ENCODE measurements at regions not wholly inside any gene's neighbourhood (a gene's known extent, or its start where the extent isn't known, plus 50 kb on each side); places are given as distances from the start of the nearest gene placed in this dataset.

- H3K4me3 ChIP-seq: no peak overlapping the region
- 52 to 55% methylated on average over 2 of the region's 2 CpGs for WGBS, 2 donors
- no peaks in the 10 kb centered on the region for H3K27me3 ChIP-seq
- H3K27ac ChIP-seq: no peak overlapping the region
- TF ChIP-seq, protein P1, sequence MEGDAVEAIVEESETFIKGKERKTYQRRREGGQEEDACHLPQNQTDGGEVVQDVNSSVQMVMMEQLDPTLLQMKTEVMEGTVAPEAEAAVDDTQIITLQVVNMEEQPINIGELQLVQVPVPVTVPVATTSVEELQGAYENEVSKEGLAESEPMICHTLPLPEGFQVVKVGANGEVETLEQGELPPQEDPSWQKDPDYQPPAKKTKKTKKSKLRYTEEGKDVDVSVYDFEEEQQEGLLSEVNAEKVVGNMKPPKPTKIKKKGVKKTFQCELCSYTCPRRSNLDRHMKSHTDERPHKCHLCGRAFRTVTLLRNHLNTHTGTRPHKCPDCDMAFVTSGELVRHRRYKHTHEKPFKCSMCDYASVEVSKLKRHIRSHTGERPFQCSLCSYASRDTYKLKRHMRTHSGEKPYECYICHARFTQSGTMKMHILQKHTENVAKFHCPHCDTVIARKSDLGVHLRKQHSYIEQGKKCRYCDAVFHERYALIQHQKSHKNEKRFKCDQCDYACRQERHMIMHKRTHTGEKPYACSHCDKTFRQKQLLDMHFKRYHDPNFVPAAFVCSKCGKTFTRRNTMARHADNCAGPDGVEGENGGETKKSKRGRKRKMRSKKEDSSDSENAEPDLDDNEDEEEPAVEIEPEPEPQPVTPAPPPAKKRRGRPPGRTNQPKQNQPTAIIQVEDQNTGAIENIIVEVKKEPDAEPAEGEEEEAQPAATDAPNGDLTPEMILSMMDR (IDR thresholded peaks at IDR 0.05): no peak
- no peaks in the 10 kb centered on the region for H3K4me1 ChIP-seq
- intact Hi-C loops (cut with DNase I): no loop called here
- no peak for FAIRE-seq
- ATAC-seq: no peak
- DNase-seq: no peak
- no peaks in the 10 kb centered on the region for H3K9me3 ChIP-seq
- H3K36me3 ChIP-seq: no peaks in the 10 kb centered on the region
Measured at GRCh38 chr1:24984300-24984699, 54.2 kb upstream of the RUNX3 start.

DNA sequence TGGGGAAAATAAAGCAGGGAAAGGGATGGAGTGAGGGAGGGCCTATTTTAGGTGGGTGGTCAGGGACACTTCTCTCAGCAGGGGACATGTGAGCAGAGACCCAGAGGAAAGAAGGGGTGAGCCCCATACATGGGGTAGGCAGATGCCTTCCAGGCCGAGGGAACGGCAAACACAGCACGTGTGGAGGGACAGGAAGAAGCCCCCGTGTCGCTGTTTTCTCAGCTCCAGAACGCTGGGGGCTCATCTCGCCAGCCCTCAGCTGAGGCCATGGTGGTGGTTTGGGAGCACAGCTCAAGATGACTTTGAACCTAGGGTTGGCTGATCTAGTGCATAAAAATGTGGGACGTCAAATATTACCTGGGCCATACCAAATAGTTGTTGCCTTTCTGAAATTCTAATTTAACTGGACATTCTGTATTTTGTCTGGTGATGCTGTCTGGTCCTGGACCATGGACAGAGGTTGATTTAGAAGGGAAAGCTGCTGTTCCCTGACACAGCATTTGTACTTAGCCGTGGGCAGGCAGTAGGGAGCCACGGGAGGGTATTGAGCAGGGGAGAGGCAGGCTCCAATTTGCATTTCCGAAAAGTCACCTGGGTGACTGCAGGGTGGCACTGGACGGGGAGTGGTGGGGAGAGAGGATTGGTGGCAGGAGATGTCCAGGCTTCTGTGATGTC is 53.1 kb upstream of the RUNX3 start:
- TF ChIP-seq, protein P1 (IDR thresholded peaks at IDR 0.05): no peak
- Histone ChIP-seq H3K4me3 (no peak overlapping the region), H3K36me3 (no peaks in the 10 kb centered on the region), H3K27ac (no peak overlapping the region), H3K27me3 (no peaks in the 10 kb centered on the region), H3K4me1 (no peaks in the 10 kb centered on the region), H3K9me3 (no peaks in the 10 kb centered on the region)
- FAIRE-seq: no peak
- no peak for ATAC-seq
- WGBS, 2 donors: 64 to 66% methylated on average over 12 of the region's 12 CpGs
- no peak for DNase-seq
- intact Hi-C loops (cut with DNase I): no loop called here

- ATAC-seq (no peak), DNase-seq (no peak), FAIRE-seq (no peak)
- no peak overlapping the region for H3K4me3 ChIP-seq
- WGBS, 2 donors: 66 to 80% methylated on average over 11 of the region's 11 CpGs
- no peaks in the 10 kb centered on the region for H3K9me3 ChIP-seq
- H3K27me3 ChIP-seq: no peaks in the 10 kb centered on the region
- H3K27ac ChIP-seq: no peak overlapping the region
- intact Hi-C loops (cut with DNase I): no loop called here
- TF ChIP-seq, protein P1 (IDR thresholded peaks at IDR 0.05): no peak
- H3K4me1 ChIP-seq: no peaks in the 10 kb centered on the region
- no peaks in the 10 kb centered on the region for H3K36me3 ChIP-seq
Measured at GRCh38 chr1:24981631-24982005, 51.5 kb upstream of the RUNX3 start.

DNA sequence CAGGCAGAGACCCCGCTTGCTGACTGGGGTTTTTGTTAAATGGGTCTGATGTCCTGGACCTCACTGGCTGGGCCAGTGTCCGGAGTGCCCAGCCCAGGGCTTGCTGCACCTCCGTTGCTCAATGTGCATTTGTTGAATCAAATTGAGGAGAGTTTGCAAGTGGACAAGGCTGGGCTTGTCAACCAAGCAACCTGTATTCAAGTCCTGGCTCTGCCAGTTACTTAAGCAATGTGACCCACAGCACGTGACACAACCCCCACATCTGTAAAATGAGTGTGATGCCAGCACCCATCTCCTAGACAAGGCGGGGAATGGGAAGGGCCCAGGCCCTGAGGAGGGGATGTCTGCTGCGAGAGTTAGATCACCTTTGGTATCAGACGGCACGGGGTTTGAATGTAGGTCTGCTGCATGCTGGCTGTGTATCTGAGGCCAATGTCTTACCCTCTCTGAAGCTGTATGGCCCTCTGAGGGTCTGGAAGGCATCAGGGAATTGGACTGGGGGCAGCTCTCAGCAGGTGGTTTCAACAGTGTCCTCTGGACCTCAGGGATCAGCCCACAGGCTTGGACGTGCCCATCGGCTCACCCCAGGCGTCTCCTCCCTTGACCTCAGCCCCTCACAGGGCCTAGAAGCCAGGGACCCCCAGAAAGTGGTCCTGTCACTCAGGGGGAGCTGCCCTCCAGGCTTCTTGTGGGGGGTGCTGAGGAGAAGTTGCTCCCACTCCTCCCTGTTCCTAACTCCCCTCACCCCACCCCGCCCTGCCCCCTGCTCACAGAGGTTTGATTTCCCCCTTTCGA is 51.0 kb upstream of the RUNX3 start:
- H3K36me3 ChIP-seq: no peaks in the 10 kb centered on the region
- ATAC-seq (no peak), DNase-seq (no peak), FAIRE-seq (no peak)
- no peak overlapping the region for H3K4me3 ChIP-seq
- no peaks in the 10 kb centered on the region for H3K9me3 ChIP-seq
- TF ChIP-seq, protein P1 (IDR thresholded peaks at IDR 0.05): no peak
- intact Hi-C loops (cut with DNase I): no loop called here
- 79 to 83% methylated on average over 10 to 13 of the region's 13 CpGs for WGBS, 2 donors
- H3K27ac ChIP-seq: no peak overlapping the region
- no peaks in the 10 kb centered on the region for H3K27me3 ChIP-seq
- no peaks in the 10 kb centered on the region for H3K4me1 ChIP-seq

Small RNAs in the stretch of these regions (microRNA-seq; reads per million reads assigned to microRNA genes)
- 0 reads per million in 2 donors for gene MIR4425

Data from pancreas (tissue), 10 donors.